ENCODE measurements at regions not wholly inside any gene's neighbourhood (a gene's known extent, or its start where the extent isn't known, plus 50 kb on each side); places are given as distances from the start of the nearest gene placed in this dataset.
"Not testable (repeated sequence)": the region's sequence is repeated elsewhere in the genome, so short reads cannot be mapped to it uniquely, and the experiment has no call there.

DNA sequence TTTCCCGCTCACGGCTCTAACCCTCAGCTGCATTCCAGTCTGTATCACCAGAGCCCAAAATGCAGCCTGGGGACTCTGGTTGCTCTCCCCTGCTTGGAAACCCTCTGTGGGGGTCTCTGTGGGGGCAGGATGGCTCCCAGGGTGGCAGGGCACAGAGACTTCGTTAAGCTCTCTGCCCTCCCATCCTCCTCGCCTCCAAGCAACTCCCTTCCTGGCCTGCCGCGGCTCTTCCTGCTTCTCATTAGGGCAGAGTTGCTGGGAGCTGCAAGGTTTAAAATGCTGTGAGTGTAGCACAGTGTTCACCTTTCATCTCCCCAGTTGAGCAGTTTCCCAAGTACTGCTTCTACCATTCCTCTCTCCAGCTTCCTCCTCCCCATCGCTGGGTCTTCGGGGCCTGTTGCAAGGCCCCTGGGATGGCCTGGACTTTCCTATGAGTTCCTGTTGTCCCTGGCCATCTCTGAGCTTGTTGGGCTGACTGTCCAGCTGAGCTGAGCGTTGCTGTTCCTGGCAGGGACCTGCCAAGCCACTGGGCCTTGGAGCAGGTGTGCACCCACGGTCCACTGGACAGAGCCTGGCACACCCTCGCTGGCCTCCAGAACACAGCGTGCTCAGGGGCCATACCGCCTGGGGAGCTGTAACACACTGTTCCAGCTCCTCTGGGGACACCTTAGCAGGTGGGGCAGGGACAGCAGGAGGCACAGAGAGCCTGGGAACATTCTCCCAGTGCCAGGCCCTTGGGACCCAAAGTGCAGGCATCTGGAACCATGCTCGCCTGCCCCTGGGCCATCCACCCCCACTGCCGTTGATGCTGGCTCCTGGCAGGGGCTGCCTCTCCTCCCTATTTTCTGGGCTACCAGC lies 188.4 kb downstream of the C9orf50 start:
- Histone ChIP-seq H3K36me3 (no peaks in the 10 kb centered on the region), H3K4me1 (peaks cover 0 to 22% (median 9%) of the 10 kb centered on the region in 4 donors), H3K4me3 (no peak overlapping the region), H3K27me3 (no peaks in the 10 kb centered on the region), H3K27ac (no peak overlapping the region), H3K9me3 (no peaks in the 10 kb centered on the region)
- WGBS, 2 donors: 52 to 56% methylated on average over 14 to 15 of the region's 15 CpGs
- no peak for DNase-seq (ENCODE audit: low spot score in 2 of 2)
- TF ChIP-seq, protein P1, sequence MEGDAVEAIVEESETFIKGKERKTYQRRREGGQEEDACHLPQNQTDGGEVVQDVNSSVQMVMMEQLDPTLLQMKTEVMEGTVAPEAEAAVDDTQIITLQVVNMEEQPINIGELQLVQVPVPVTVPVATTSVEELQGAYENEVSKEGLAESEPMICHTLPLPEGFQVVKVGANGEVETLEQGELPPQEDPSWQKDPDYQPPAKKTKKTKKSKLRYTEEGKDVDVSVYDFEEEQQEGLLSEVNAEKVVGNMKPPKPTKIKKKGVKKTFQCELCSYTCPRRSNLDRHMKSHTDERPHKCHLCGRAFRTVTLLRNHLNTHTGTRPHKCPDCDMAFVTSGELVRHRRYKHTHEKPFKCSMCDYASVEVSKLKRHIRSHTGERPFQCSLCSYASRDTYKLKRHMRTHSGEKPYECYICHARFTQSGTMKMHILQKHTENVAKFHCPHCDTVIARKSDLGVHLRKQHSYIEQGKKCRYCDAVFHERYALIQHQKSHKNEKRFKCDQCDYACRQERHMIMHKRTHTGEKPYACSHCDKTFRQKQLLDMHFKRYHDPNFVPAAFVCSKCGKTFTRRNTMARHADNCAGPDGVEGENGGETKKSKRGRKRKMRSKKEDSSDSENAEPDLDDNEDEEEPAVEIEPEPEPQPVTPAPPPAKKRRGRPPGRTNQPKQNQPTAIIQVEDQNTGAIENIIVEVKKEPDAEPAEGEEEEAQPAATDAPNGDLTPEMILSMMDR (IDR thresholded peaks at IDR 0.05): no peak
- TF ChIP-seq POLR2A (IDR thresholded peaks at IDR 0.05) (no peak), EP300 (IDR thresholded peaks at IDR 0.05) (no peak)

DNA sequence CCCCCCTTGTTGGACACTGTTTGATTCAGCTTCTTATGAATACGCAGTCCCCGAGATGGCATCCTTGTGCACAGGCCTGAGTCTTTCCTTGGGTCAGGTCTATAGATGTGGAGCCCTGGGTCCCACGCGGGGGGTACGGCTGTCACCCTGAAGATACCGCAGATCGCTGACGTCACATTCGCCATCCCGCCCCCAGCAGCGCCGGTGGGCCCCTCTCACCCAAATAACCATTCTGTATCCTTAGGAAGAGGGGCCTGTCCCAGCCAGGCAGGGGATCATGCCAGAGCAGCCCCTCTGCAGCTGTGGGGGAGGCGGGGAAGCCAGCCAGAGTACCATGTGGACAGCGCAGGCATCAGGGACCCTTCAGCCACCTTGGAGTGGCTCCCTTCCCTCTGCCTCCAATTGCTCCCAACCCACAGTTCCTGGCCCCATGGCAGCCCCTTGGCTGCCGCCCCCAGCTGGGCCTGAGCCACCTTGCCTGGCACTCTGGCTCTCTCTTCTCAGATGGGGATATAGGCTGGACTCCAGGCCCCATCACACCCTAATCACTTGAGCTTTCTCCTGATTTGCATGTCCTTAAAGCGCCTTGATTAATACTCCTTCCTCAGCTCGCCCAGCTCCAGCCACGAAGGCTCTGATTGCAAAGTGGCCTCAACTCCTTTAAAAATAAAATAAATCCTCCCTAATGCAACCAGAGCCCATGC lies 189.8 kb downstream of the C9orf50 start:
- Histone ChIP-seq H3K36me3 (no peaks in the 10 kb centered on the region), H3K27me3 (no peaks in the 10 kb centered on the region), H3K4me1 (peaks cover 0 to 8% (median 0%) of the 10 kb centered on the region in 4 donors), H3K9me3 (no peaks in the 10 kb centered on the region), H3K27ac (no peak overlapping the region), H3K4me3 (no peak overlapping the region)
- TF ChIP-seq, protein P1 (IDR thresholded peaks at IDR 0.05): no peak
- TF ChIP-seq POLR2A (IDR thresholded peaks at IDR 0.05) (no peak), EP300 (IDR thresholded peaks at IDR 0.05) (no peak)
- DNase-seq (ENCODE audit: low spot score in 2 of 2): no peak
- WGBS, 2 donors: 78 to 84% methylated on average over 16 to 18 of the region's 18 CpGs

DNA sequence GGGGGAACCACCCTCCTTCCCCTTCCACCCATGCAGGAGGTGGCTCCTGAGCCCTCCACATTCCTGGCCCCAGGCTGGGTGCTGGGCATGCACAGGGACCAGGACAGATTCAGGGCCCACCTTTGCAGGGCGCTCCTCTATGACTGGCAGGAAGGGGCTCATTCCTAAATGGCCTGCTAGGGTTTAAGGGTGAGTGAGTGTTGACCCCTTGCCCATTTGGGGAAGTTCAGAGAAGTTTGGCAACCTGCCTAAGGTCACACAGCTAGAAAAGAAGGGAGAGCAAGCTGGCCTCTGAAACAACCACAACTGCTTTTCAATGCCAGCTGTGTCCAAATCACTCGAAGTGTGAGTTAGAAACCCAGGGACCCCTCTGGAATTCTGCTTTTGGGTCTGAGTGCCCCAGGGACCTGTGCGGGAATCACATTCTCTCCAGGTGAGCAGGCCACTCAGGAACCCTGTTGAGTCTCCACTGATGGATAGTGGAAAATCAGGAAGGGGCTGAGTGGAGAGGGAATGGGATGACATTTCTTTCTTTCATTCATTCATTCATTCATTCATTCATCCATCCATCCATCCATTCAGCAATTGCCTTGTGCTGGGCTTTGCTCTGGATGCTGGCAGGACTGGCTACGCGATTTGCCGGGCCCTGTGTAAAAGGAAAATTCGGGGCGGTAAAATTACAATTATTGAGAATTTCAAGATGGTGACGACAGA lies 191.9 kb downstream of the C9orf50 start:
- H3K27me3 ChIP-seq: no peaks in the 10 kb centered on the region
- H3K4me1 ChIP-seq: no peaks in the 10 kb centered on the region
- no peak overlapping the region for H3K4me3 ChIP-seq
- no peaks in the 10 kb centered on the region for H3K9me3 ChIP-seq
- DNase-seq (ENCODE audit: low spot score in 2 of 2): no peak
- H3K36me3 ChIP-seq: no peaks in the 10 kb centered on the region
- no peak overlapping the region for H3K27ac ChIP-seq
- 80 to 82% methylated on average over 9 of the region's 9 CpGs for WGBS, 2 donors
- no peak for TF ChIP-seq POLR2A (IDR thresholded peaks at IDR 0.05)
- no peak for TF ChIP-seq EP300 (IDR thresholded peaks at IDR 0.05)
- TF ChIP-seq, protein P1 (IDR thresholded peaks at IDR 0.05): no peak

DNA sequence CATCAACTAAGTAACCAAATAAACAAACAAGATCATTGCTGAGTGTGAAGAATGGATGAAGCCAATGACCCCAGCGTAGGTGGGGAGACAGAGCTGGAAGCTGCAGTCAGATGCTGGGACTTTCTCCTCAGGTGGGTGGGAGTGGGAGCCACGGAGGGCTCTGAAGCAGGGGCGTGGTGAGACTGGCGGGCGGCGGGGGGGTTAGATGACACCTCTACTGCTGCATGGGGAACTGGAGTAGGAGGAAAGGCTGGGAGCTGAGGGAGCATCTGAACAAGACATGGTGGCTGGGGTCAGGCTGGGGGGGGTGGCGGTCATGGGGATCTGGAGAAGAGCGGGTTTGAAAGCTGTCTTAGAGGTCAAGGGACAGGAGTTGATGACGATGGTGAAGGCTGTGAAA lies 193.8 kb downstream of the C9orf50 start:
- TF ChIP-seq POLR2A (IDR thresholded peaks at IDR 0.05): no peak
- TF ChIP-seq EP300 (IDR thresholded peaks at IDR 0.05): no peak
- TF ChIP-seq, protein P1 (IDR thresholded peaks at IDR 0.05): no peak
- H3K9me3 ChIP-seq: no peaks in the 10 kb centered on the region
- 75% methylated on average over 9 of the region's 9 CpGs for WGBS, 2 donors
- no peak overlapping the region for H3K4me3 ChIP-seq
- no peaks in the 10 kb centered on the region for H3K27me3 ChIP-seq
- no peaks in the 10 kb centered on the region for H3K36me3 ChIP-seq
- no peak for DNase-seq (ENCODE audit: low spot score in 2 of 2)
- H3K27ac ChIP-seq: no peak overlapping the region
- H3K4me1 ChIP-seq: peaks cover 0 to 10% (median 4%) of the 10 kb centered on the region in 4 donors

DNA sequence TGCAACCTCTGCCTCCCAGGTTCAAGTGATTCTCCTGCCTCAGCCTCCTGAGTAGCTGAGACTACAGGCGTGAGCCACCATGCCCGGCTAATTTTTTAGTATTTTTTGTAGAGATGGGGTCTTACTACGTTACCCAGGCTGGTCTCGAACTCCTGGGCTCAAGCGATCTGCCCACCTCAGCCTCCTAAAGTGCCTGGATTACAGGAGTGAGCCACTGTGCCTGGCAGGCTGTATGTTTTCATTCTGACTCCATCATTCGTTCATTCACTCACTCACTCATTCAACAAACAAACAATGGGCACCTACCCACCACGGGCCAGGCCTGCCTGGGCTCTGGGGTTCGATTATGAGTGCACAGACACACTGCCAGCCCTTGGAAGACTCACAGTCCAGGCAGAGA lies 197.1 kb downstream of the C9orf50 start:
- H3K27me3 ChIP-seq; H3K36me3 ChIP-seq; H3K4me1 ChIP-seq; H3K9me3 ChIP-seq; H3K4me3 ChIP-seq; H3K27ac ChIP-seq; DNase-seq (ENCODE audit: low spot score in 2 of 2): not testable (repeated sequence)
- WGBS, 2 donors: 83 to 91% methylated on average over 8 of the region's 8 CpGs
